Neural cell (in vitro differentiated cells): ENCODE measurements at regions not wholly inside any gene's neighbourhood (a gene's known extent, or its start where the extent isn't known, plus 50 kb on each side); places are given as distances from the start of the nearest gene placed in this dataset.

Experiments
- H2AFZ ChIP-seq: fragments of 200-600, 300-800 bp; sonication (generic), shearing (Covaris generic); 2 replicates; pipeline ENCODE4 v1.6.0; 2014; ENCODE audit warnings: low read depth, mild to moderate bottlenecking, antibody characterized with exemption, low read length, moderate library complexity
- H3F3A ChIP-seq: fragments of 200-600 bp; shearing (Covaris generic); 2 replicates; pipeline ENCODE4 v1.6.1; 2016; ENCODE audit warnings: mild to moderate bottlenecking, moderate library complexity, mixed read lengths, antibody characterized with exemption, low read length; ENCODE audit not compliant: insufficient read depth, poor library complexity, severe bottlenecking
- H3K27ac ChIP-seq: fragments of 200-600, 300-800 bp; sonication (generic), shearing (Covaris generic); 2 replicates; pipeline ENCODE4 v1.5.1; 2014; ENCODE audit warnings: mild to moderate bottlenecking, low read length, moderate library complexity
- H3K27me3 ChIP-seq: fragments of 300-800, 200-600 bp; sonication (generic), shearing (Covaris generic); 2 replicates; pipeline ENCODE4 v1.6.0; 2014; ENCODE audit warnings: mild to moderate bottlenecking, low read depth, low read length, moderate library complexity; ENCODE audit not compliant: insufficient read depth
- H3K36me3 ChIP-seq: fragments of 300-800, 200-600 bp; sonication (generic), shearing (Covaris generic); 2 replicates; pipeline ENCODE4 v1.5.1; 2014; ENCODE audit warnings: mild to moderate bottlenecking, antibody characterized with exemption, low read length, moderate library complexity; ENCODE audit not compliant: insufficient read depth
- H3K4me2 ChIP-seq: fragments of 300-800, 200-600 bp; sonication (generic), shearing (Covaris generic); 2 replicates; pipeline ENCODE4 v1.6.0; 2014; ENCODE audit warnings: mild to moderate bottlenecking, low read length
- H3K4me3 ChIP-seq: fragments of 300-800, 200-600 bp; sonication (generic), shearing (Covaris generic); 2 replicates; pipeline ENCODE4 v1.5.1; 2014; ENCODE audit warnings: mild to moderate bottlenecking, low read length, moderate library complexity
- H3K79me2 ChIP-seq: fragments of 200-600 bp; shearing (Covaris generic); replicated peaks from 2 replicates; pipeline ENCODE4 v1.6.0; 2014; ENCODE audit warnings: mild to moderate bottlenecking, low read length, moderate library complexity; ENCODE audit not compliant: insufficient read depth
- H3K9ac ChIP-seq: fragments of 300-800, 200-600 bp; sonication (generic), shearing (Covaris generic); 2 replicates; pipeline ENCODE4 v1.6.1; 2016; ENCODE audit warnings: mild to moderate bottlenecking, low read length, mixed read lengths
- H3K9me2 ChIP-seq: fragments of 200-600 bp; shearing (Covaris generic); 2 replicates; pipeline ENCODE4 v1.6.1; 2016; ENCODE audit warnings: mild to moderate bottlenecking, low read length, mixed read lengths; ENCODE audit not compliant: insufficient read depth
- H3K9me3 ChIP-seq: fragments of 200-600, 300-800 bp; sonication (generic), shearing (Covaris generic); 2 replicates; pipeline ENCODE4 v1.6.1; 2016; ENCODE audit warnings: mild to moderate bottlenecking, mixed run types, low read length, moderate library complexity, mixed read lengths
- H4K20me1 ChIP-seq: fragments of 200-600 bp; shearing (Covaris generic); 2 replicates; pipeline ENCODE4 v1.6.1; 2016; ENCODE audit warnings: mild to moderate bottlenecking, mixed run types; ENCODE audit not compliant: insufficient read depth
- EP300 ChIP-seq: fragments of 450-650 bp; conservative IDR thresholded peaks from 2 replicates; pipeline ENCODE4 v1.6.1; 2014; ENCODE audit warnings: antibody characterized with exemption, mild to moderate bottlenecking, moderate library complexity; ENCODE audit not compliant: poor library complexity, severe bottlenecking
- EZH2 ChIP-seq: fragments of 200-600, 300-800 bp; shearing (Covaris generic), sonication (generic); IDR thresholded peaks from 2 replicates; pipeline ENCODE4 v1.6.1; 2014; ENCODE audit warnings: antibody characterized with exemption, low read length, borderline replicate concordance, mild to moderate bottlenecking; ENCODE audit not compliant: insufficient read depth, poor library complexity, severe bottlenecking
- MXI1 ChIP-seq: fragments of 450-650 bp; conservative IDR thresholded peaks from 2 replicates; pipeline ENCODE4 v1.6.1; 2014; ENCODE audit warnings: antibody characterized with exemption, mild to moderate bottlenecking; ENCODE audit not compliant: poor library complexity, severe bottlenecking
- POLR2AphosphoS5 ChIP-seq: IDR thresholded peaks from 2 replicates; pipeline ENCODE4 v1.6.1; 2012
- RAD21 ChIP-seq: fragments of 450-650 bp; conservative IDR thresholded peaks from 2 replicates; pipeline ENCODE4 v1.6.1; 2014; ENCODE audit warnings: antibody characterized with exemption, mild to moderate bottlenecking, moderate library complexity
- SMC3 ChIP-seq: fragments of 450-650 bp; conservative IDR thresholded peaks from 2 replicates; pipeline ENCODE4 v1.6.1; 2014; ENCODE audit warnings: antibody characterized with exemption, mild to moderate bottlenecking, moderate library complexity; ENCODE audit not compliant: poor library complexity
- TAF1 ChIP-seq: IDR thresholded peaks from 2 replicates; pipeline ENCODE4 v1.6.1; 2012; ENCODE audit warnings: low read depth
- TF ChIP-seq, protein P1 (sequence below): IDR thresholded peaks from 2 replicates; pipeline ENCODE4 v1.6.1; 2012; ENCODE audit warnings: borderline replicate concordance
- TF ChIP-seq, protein P2 (sequence below): fragments of 450-650 bp; IDR thresholded peaks from 2 replicates; pipeline ENCODE4 v1.5.1; 2014; ENCODE audit warnings: antibody characterized with exemption, mild to moderate bottlenecking, moderate library complexity; ENCODE audit not compliant: poor library complexity, severe bottlenecking

DNA sequence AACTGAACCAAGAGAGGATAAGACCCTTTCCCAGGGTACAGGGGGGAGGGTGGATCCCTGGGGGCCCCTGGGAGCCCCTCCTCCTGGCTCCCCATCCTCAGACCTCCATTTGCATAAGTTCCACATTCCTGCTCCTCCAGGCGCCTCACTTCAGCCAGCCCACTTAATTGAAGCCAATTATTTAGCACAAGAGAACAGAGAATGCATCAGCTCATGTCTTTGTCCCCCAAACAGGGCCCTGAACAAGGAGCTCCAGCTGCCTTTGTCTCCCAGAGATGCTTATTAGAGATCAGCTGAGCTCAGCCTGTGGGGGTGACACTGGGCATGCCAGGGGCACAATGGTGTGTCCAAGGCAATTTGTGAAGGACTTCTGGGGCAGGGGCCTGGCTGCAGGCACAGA is 89.9 kb upstream of the PRDM11 start:
- H3K4me2 ChIP-seq, result no peak overlapping the region
- TF ChIP-seq EP300, result no peak
- no peak for TF ChIP-seq MXI1
- TF ChIP-seq, protein P1, sequence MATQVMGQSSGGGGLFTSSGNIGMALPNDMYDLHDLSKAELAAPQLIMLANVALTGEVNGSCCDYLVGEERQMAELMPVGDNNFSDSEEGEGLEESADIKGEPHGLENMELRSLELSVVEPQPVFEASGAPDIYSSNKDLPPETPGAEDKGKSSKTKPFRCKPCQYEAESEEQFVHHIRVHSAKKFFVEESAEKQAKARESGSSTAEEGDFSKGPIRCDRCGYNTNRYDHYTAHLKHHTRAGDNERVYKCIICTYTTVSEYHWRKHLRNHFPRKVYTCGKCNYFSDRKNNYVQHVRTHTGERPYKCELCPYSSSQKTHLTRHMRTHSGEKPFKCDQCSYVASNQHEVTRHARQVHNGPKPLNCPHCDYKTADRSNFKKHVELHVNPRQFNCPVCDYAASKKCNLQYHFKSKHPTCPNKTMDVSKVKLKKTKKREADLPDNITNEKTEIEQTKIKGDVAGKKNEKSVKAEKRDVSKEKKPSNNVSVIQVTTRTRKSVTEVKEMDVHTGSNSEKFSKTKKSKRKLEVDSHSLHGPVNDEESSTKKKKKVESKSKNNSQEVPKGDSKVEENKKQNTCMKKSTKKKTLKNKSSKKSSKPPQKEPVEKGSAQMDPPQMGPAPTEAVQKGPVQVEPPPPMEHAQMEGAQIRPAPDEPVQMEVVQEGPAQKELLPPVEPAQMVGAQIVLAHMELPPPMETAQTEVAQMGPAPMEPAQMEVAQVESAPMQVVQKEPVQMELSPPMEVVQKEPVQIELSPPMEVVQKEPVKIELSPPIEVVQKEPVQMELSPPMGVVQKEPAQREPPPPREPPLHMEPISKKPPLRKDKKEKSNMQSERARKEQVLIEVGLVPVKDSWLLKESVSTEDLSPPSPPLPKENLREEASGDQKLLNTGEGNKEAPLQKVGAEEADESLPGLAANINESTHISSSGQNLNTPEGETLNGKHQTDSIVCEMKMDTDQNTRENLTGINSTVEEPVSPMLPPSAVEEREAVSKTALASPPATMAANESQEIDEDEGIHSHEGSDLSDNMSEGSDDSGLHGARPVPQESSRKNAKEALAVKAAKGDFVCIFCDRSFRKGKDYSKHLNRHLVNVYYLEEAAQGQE, result no peak
- TF ChIP-seq RAD21, result no peak
- no peak for TF ChIP-seq POLR2AphosphoS5
- TF ChIP-seq, protein P2, sequence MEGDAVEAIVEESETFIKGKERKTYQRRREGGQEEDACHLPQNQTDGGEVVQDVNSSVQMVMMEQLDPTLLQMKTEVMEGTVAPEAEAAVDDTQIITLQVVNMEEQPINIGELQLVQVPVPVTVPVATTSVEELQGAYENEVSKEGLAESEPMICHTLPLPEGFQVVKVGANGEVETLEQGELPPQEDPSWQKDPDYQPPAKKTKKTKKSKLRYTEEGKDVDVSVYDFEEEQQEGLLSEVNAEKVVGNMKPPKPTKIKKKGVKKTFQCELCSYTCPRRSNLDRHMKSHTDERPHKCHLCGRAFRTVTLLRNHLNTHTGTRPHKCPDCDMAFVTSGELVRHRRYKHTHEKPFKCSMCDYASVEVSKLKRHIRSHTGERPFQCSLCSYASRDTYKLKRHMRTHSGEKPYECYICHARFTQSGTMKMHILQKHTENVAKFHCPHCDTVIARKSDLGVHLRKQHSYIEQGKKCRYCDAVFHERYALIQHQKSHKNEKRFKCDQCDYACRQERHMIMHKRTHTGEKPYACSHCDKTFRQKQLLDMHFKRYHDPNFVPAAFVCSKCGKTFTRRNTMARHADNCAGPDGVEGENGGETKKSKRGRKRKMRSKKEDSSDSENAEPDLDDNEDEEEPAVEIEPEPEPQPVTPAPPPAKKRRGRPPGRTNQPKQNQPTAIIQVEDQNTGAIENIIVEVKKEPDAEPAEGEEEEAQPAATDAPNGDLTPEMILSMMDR, result no peak
- TF ChIP-seq EZH2, result no peak
- TF ChIP-seq SMC3, result no peak
- TF ChIP-seq TAF1, result no peak
- H3K27me3 ChIP-seq, result no peaks in the 10 kb centered on the region
- no peak overlapping the region for H2AFZ ChIP-seq
- H3K36me3 ChIP-seq, result no peaks in the 10 kb centered on the region
- H4K20me1 ChIP-seq, result no peaks in the 10 kb centered on the region
- H3K9me3 ChIP-seq, result no peaks in the 10 kb centered on the region
- no peaks in the 10 kb centered on the region for H3F3A ChIP-seq
- no peaks in the 10 kb centered on the region for H3K9me2 ChIP-seq
- H3K79me2 ChIP-seq, result no peaks in the 10 kb centered on the region
- no peak overlapping the region for H3K4me3 ChIP-seq
- H3K9ac ChIP-seq, result no peak overlapping the region
- H3K27ac ChIP-seq, result no peak overlapping the region

DNA sequence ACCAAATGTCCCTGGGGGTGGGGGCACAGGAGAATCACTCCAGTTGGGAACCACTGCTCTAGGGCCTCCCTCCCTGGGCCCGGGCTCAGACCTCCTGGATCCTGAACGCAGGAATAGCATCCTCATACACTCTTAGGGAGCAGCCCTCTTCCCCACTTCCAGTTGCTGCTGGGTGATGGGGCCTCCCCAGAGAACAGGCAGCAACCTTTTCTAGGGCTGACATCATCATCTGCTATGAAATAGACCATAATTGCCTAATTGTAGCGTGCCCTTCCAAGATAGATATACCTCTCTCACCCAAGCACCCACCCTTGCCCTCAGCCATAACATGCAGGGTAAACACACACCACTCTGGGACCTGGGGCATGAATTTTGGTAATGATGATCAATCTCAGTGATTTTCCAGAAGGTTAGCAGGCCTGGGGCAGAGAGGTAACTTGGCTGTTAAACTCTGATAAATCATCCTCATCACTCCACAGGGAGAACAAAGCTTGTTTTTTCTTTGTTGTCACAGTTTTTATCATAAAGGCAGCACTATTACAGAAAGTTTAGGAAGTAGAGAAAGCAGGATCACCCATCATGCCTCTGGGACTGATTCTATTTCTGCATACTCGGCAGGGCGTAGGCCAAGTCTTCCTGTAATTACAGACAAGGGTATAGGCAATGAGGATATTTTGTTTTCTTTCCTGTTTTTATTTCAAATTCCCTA is 88.3 kb upstream of the PRDM11 start:
- Histone ChIP-seq H3K79me2 (no peaks in the 10 kb centered on the region), H3K36me3 (no peaks in the 10 kb centered on the region), H3K9me3 (no peaks in the 10 kb centered on the region), H2AFZ (no peak overlapping the region), H3K9ac (no peak overlapping the region), H3K4me3 (no peak overlapping the region), H4K20me1 (no peaks in the 10 kb centered on the region), H3K27ac (no peak overlapping the region), H3K9me2 (no peaks in the 10 kb centered on the region), H3K27me3 (no peaks in the 10 kb centered on the region), H3K4me2 (no peak overlapping the region), H3F3A (no peaks in the 10 kb centered on the region)
- TF ChIP-seq, protein P2, result no peak
- TF ChIP-seq MXI1 (no peak), RAD21 (no peak), TAF1 (no peak), SMC3 (no peak), EZH2 (no peak), EP300 (no peak), POLR2AphosphoS5 (no peak)
- TF ChIP-seq, protein P1, result no peak
